GM12873 (cell line): ENCODE measurements at regions not wholly inside any gene's neighbourhood (a gene's known extent, or its start where the extent isn't known, plus 50 kb on each side); places are given as distances from the start of the nearest gene placed in this dataset.

Source experiments
- CTCF ChIP-seq: IDR thresholded peaks from 2 replicates; pipeline ENCODE4 v1.5.1; 2012; ENCODE audit warnings: low read depth, mild to moderate bottlenecking, moderate library complexity, low read length, control low read depth; ENCODE audit not compliant: insufficient read depth; ENCODE audit errors: missing control alignments

- no peak for TF ChIP-seq CTCF
These were observed 607.3 kb downstream of the NCAM2 start for GRCh38 chr21:21605521-21605920.

- no peak for TF ChIP-seq CTCF
These were observed 607.8 kb downstream of the NCAM2 start for GRCh38 chr21:21606041-21606440.

GRCh38 chr21:21612466-21612865 is 614.3 kb downstream of the NCAM2 start:
- TF ChIP-seq CTCF: no peak

GRCh38 chr21:21614966-21615365 is 616.8 kb downstream of the NCAM2 start:
- no peak for TF ChIP-seq CTCF

- TF ChIP-seq CTCF: no peak
These were observed 624.4 kb downstream of the NCAM2 start for GRCh38 chr21:21622460-21623234.

GRCh38 chr21:21624674-21625073 is 626.5 kb downstream of the NCAM2 start:
- TF ChIP-seq CTCF: no peak

GRCh38 chr21:21631961-21632360 is 633.8 kb downstream of the NCAM2 start:
- no peak for TF ChIP-seq CTCF
